ENCODE measurements at regions not wholly inside any gene's neighbourhood (a gene's known extent, or its start where the extent isn't known, plus 50 kb on each side); places are given as distances from the start of the nearest gene placed in this dataset.

- no peak for TF ChIP-seq CTCF (IDR thresholded peaks at IDR 0.05)
Observed at GRCh38 chr4:119823045-119823444, 194.4 kb upstream of the PDE5A start.

- no peak for TF ChIP-seq CTCF (IDR thresholded peaks at IDR 0.05)
Observed at GRCh38 chr4:119816473-119816872, 187.9 kb upstream of the PDE5A start.

GRCh38 chr4:119810001-119810400 lies 181.4 kb upstream of the PDE5A start:
- no peak for TF ChIP-seq CTCF (IDR thresholded peaks at IDR 0.05)

GRCh38 chr4:119804404-119804803 lies 175.8 kb upstream of the PDE5A start:
- TF ChIP-seq CTCF (IDR thresholded peaks at IDR 0.05), result no peak

GRCh38 chr4:119797238-119797894 lies 168.8 kb upstream of the PDE5A start:
- no peak for TF ChIP-seq CTCF (IDR thresholded peaks at IDR 0.05)

- TF ChIP-seq CTCF (IDR thresholded peaks at IDR 0.05), result no peak
Observed at GRCh38 chr4:119795986-119796578, 167.5 kb upstream of the PDE5A start.

- no peak for TF ChIP-seq CTCF (IDR thresholded peaks at IDR 0.05)
Observed at GRCh38 chr4:119794681-119795080, 166.1 kb upstream of the PDE5A start.

All from LNCAP (cell line).